HG03064 (cell line): ENCODE measurements at regions not wholly inside any gene's neighbourhood (a gene's known extent, or its start where the extent isn't known, plus 50 kb on each side); places are given as distances from the start of the nearest gene placed in this dataset.
"Not testable (repeated sequence)": the region's sequence is repeated elsewhere in the genome, so short reads cannot be mapped to it uniquely, and the experiment has no call there.

Experiments
- ATAC-seq: cut with Tn5 transposase; IDR thresholded peaks from one replicate; pipeline ENCODE4 v1.9.1; 2021; ENCODE audit warnings: low read depth; ENCODE audit not compliant: unreplicated experiment

- ATAC-seq = not testable (repeated sequence)
Observed at GRCh38 chr9:63813391-63814021, 1471.5 kb downstream of the FOXD4L5 start.

GRCh38 chr9:63812822-63813221 lies 1472.2 kb downstream of the FOXD4L5 start:
- ATAC-seq = peak; percentile 47

GRCh38 chr9:63804205-63804604 lies 1480.8 kb downstream of the FOXD4L5 start:
- ATAC-seq = not testable (repeated sequence)

- not testable (repeated sequence) for ATAC-seq
Observed at GRCh38 chr9:63794081-63794685, 1490.8 kb downstream of the FOXD4L5 start.

GRCh38 chr9:63787454-63787853 lies 1497.6 kb downstream of the FOXD4L5 start:
- ATAC-seq = not testable (repeated sequence)

- ATAC-seq = not testable (repeated sequence)
Observed at GRCh38 chr9:63785059-63785458, 1500.0 kb downstream of the FOXD4L5 start.

- ATAC-seq = not testable (repeated sequence)
Observed at GRCh38 chr9:63784421-63784820, 1500.6 kb downstream of the FOXD4L5 start.

GRCh38 chr9:63781817-63782439 lies 1503.1 kb downstream of the FOXD4L5 start:
- not testable (repeated sequence) for ATAC-seq

- ATAC-seq = not testable (repeated sequence)
Observed at GRCh38 chr9:63781390-63781789, 1503.6 kb downstream of the FOXD4L5 start.

- ATAC-seq = not testable (repeated sequence)
Observed at GRCh38 chr9:63776220-63776619, 1508.8 kb downstream of the FOXD4L5 start.

GRCh38 chr9:63775092-63775426 lies 1510.0 kb downstream of the FOXD4L5 start:
- ATAC-seq = not testable (repeated sequence)

GRCh38 chr9:63774369-63775091 lies 1510.5 kb downstream of the FOXD4L5 start:
- not testable (repeated sequence) for ATAC-seq

- not testable (repeated sequence) for ATAC-seq
Observed at GRCh38 chr9:63762230-63762629, 1522.8 kb downstream of the FOXD4L5 start.

- not testable (repeated sequence) for ATAC-seq
Observed at GRCh38 chr9:63729021-63729420, 1556.0 kb downstream of the FOXD4L5 start.

- ATAC-seq = no peak
Observed at GRCh38 chr9:63728287-63728686, 1556.7 kb downstream of the FOXD4L5 start.

GRCh38 chr9:63708285-63708684 lies 1576.7 kb downstream of the FOXD4L5 start:
- not testable (repeated sequence) for ATAC-seq

GRCh38 chr9:63704456-63704855 lies 1580.6 kb downstream of the FOXD4L5 start:
- not testable (repeated sequence) for ATAC-seq

GRCh38 chr9:63703670-63704069 lies 1581.3 kb downstream of the FOXD4L5 start:
- ATAC-seq = not testable (repeated sequence)

- ATAC-seq = not testable (repeated sequence)
Observed at GRCh38 chr9:63703138-63703665, 1581.8 kb downstream of the FOXD4L5 start.
